Breast epithelium (tissue), 3 donors: ENCODE measurements at regions not wholly inside any gene's neighbourhood (a gene's known extent, or its start where the extent isn't known, plus 50 kb on each side); places are given as distances from the start of the nearest gene placed in this dataset.
"Not testable (repeated sequence)": the region's sequence is repeated elsewhere in the genome, so short reads cannot be mapped to it uniquely, and the experiment has no call there.

Experiments used
- POLR2A ChIP-seq: fragments of 450-650 bp; IDR thresholded peaks from one replicate; pipeline ENCODE4 v1.6.1; 2016; ENCODE audit warnings: antibody characterized with exemption, mild to moderate bottlenecking, moderate library complexity
- POLR2AphosphoS5 ChIP-seq, 3 donors: sonication (generic); formaldehyde crosslinking; IDR thresholded peaks; one replicate each; pipeline ENCODE4 v1.6.1; 2017; ENCODE audit warnings: antibody characterized with exemption in 3 of 3
- TF ChIP-seq, protein P1 (sequence below), 3 donors: fragments of 450-650 bp; IDR thresholded peaks; one replicate each; pipeline ENCODE4 v1.5.1; 2016 to 2017; ENCODE audit warnings: antibody characterized with exemption in 3 of 3, mild to moderate bottlenecking in 3 of 3, moderate library complexity in 3 of 3

DNA sequence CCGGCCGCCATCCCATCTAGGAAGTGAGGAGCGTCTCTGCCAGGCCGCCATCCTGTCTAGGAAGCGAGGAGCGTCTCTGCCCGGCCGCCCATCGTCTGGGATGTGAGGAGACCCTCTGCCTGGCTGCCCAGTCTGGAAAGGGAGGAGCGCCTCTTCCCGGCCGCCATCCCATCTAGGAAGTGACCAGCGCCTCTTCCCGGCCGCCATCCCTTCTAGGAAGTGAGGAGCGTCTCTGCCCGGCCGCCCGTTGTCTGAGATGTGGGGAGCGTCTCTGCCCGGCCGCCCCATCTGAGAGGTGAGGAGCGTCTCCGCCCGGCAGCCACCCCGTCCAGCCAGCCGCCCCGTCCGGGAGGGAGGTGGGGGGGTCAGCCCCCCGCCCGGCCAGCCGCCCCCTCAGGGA lies 475.4 kb downstream of the TMEM114 start:
- TF ChIP-seq, protein P1, sequence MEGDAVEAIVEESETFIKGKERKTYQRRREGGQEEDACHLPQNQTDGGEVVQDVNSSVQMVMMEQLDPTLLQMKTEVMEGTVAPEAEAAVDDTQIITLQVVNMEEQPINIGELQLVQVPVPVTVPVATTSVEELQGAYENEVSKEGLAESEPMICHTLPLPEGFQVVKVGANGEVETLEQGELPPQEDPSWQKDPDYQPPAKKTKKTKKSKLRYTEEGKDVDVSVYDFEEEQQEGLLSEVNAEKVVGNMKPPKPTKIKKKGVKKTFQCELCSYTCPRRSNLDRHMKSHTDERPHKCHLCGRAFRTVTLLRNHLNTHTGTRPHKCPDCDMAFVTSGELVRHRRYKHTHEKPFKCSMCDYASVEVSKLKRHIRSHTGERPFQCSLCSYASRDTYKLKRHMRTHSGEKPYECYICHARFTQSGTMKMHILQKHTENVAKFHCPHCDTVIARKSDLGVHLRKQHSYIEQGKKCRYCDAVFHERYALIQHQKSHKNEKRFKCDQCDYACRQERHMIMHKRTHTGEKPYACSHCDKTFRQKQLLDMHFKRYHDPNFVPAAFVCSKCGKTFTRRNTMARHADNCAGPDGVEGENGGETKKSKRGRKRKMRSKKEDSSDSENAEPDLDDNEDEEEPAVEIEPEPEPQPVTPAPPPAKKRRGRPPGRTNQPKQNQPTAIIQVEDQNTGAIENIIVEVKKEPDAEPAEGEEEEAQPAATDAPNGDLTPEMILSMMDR (IDR thresholded peaks at IDR 0.05): not testable (repeated sequence)
- TF ChIP-seq POLR2AphosphoS5 (IDR thresholded peaks at IDR 0.05); POLR2A: not testable (repeated sequence)
